ENCODE measurements at regions not wholly inside any gene's neighbourhood (a gene's known extent, or its start where the extent isn't known, plus 50 kb on each side); places are given as distances from the start of the nearest gene placed in this dataset.
"Not testable (repeated sequence)": the region's sequence is repeated elsewhere in the genome, so short reads cannot be mapped to it uniquely, and the experiment has no call there.

GRCh38 chr3:194051366-194052149 lies 84.4 kb upstream of the HES1 start:
- no peaks in the 10 kb centered on the region for H3K9me3 ChIP-seq (ENCODE audit: control insufficient read depth, low read length)
- no peak overlapping the region for H3K9ac ChIP-seq
- no peak for TF ChIP-seq CTCF (IDR thresholded peaks at IDR 0.05)
- H3K27me3 ChIP-seq (ENCODE audit: control insufficient read depth, insufficient read depth, low read length), result no peaks in the 10 kb centered on the region
- H3K4me3 ChIP-seq (ENCODE audit: low read depth, low read length), result no peak overlapping the region
- H3K36me3 ChIP-seq (ENCODE audit: control insufficient read depth, insufficient read depth, low read length), result no peaks in the 10 kb centered on the region
- no peak overlapping the region for H3K27ac ChIP-seq
- H2AFZ ChIP-seq, result no peak overlapping the region
- H3K4me1 ChIP-seq, result peaks cover 3% of the 10 kb centered on the region
- H3K4me2 ChIP-seq (ENCODE audit: low read length), result no peak overlapping the region
- no peaks in the 10 kb centered on the region for H3K79me2 ChIP-seq

GRCh38 chr3:194053136-194053535 lies 82.8 kb upstream of the HES1 start:
- no peak for TF ChIP-seq CTCF (IDR thresholded peaks at IDR 0.05)
- Histone ChIP-seq H3K9ac (no peak overlapping the region), H2AFZ (no peak overlapping the region), H3K27me3 (ENCODE audit: control insufficient read depth, insufficient read depth, low read length) (no peaks in the 10 kb centered on the region), H3K36me3 (ENCODE audit: control insufficient read depth, insufficient read depth, low read length) (no peaks in the 10 kb centered on the region), H3K4me1 (no peaks in the 10 kb centered on the region), H3K4me3 (ENCODE audit: low read depth, low read length) (no peak overlapping the region), H3K9me3 (ENCODE audit: control insufficient read depth, low read length) (no peaks in the 10 kb centered on the region), H3K79me2 (no peaks in the 10 kb centered on the region), H3K4me2 (ENCODE audit: low read length) (no peak overlapping the region), H3K27ac (no peak overlapping the region)

GRCh38 chr3:194054016-194054415 lies 81.9 kb upstream of the HES1 start:
- Histone ChIP-seq H3K36me3 (ENCODE audit: control insufficient read depth, insufficient read depth, low read length) (no peaks in the 10 kb centered on the region), H3K4me2 (ENCODE audit: low read length) (no peak overlapping the region), H3K9ac (no peak overlapping the region), H3K4me1 (no peaks in the 10 kb centered on the region), H3K27ac (no peak overlapping the region), H2AFZ (no peak overlapping the region), H3K9me3 (ENCODE audit: control insufficient read depth, low read length) (no peaks in the 10 kb centered on the region), H3K27me3 (ENCODE audit: control insufficient read depth, insufficient read depth, low read length) (no peaks in the 10 kb centered on the region), H3K79me2 (no peaks in the 10 kb centered on the region), H3K4me3 (ENCODE audit: low read depth, low read length) (no peak overlapping the region)
- no peak for TF ChIP-seq CTCF (IDR thresholded peaks at IDR 0.05)

- Histone ChIP-seq H3K9ac (no peak overlapping the region), H3K27me3 (ENCODE audit: control insufficient read depth, insufficient read depth, low read length) (no peaks in the 10 kb centered on the region), H3K36me3 (ENCODE audit: control insufficient read depth, insufficient read depth, low read length) (no peaks in the 10 kb centered on the region), H3K4me3 (ENCODE audit: low read depth, low read length) (no peak overlapping the region), H3K9me3 (ENCODE audit: control insufficient read depth, low read length) (no peaks in the 10 kb centered on the region), H3K27ac (no peak overlapping the region), H3K4me2 (ENCODE audit: low read length) (no peak overlapping the region), H3K4me1 (no peaks in the 10 kb centered on the region), H3K79me2 (no peaks in the 10 kb centered on the region), H2AFZ (no peak overlapping the region)
- TF ChIP-seq CTCF (IDR thresholded peaks at IDR 0.05), result no peak
Observed at GRCh38 chr3:194054540-194054939, 81.4 kb upstream of the HES1 start.

- Histone ChIP-seq H3K27ac (no peak overlapping the region), H3K27me3 (ENCODE audit: control insufficient read depth, insufficient read depth, low read length) (no peaks in the 10 kb centered on the region), H3K79me2 (no peaks in the 10 kb centered on the region), H3K36me3 (ENCODE audit: control insufficient read depth, insufficient read depth, low read length) (no peaks in the 10 kb centered on the region), H3K9ac (no peak overlapping the region), H3K9me3 (ENCODE audit: control insufficient read depth, low read length) (no peaks in the 10 kb centered on the region), H2AFZ (no peak overlapping the region), H3K4me2 (ENCODE audit: low read length) (no peak overlapping the region), H3K4me1 (no peaks in the 10 kb centered on the region), H3K4me3 (ENCODE audit: low read depth, low read length) (no peak overlapping the region)
- no peak for TF ChIP-seq CTCF (IDR thresholded peaks at IDR 0.05)
Observed at GRCh38 chr3:194054961-194055360, 81.0 kb upstream of the HES1 start.

GRCh38 chr3:194056323-194056722 lies 79.6 kb upstream of the HES1 start:
- H3K9me3 ChIP-seq (ENCODE audit: control insufficient read depth, low read length); H3K4me3 ChIP-seq (ENCODE audit: low read depth, low read length); H3K79me2 ChIP-seq; H3K27ac ChIP-seq; H3K36me3 ChIP-seq (ENCODE audit: control insufficient read depth, insufficient read depth, low read length); H3K9ac ChIP-seq; H3K4me2 ChIP-seq (ENCODE audit: low read length); H2AFZ ChIP-seq; H3K4me1 ChIP-seq; H3K27me3 ChIP-seq (ENCODE audit: control insufficient read depth, insufficient read depth, low read length): not testable (repeated sequence)
